GM13977 (cell line): ENCODE measurements at regions not wholly inside any gene's neighbourhood (a gene's known extent, or its start where the extent isn't known, plus 50 kb on each side); places are given as distances from the start of the nearest gene placed in this dataset.

Experiments used
- DNase-seq: peaks from one replicate; pipeline ENCODE4 v3.0.0; 2012; ENCODE audit warnings: low spot score
- in situ Hi-C: fragments of 300-500 bp; cut with MboI; formaldehyde crosslinking; loops from one replicate; pipeline ENCODE4 v1.12.0; 2022; ENCODE audit warnings: low sequenced_read_pairs, low pct_unique_long_range_greater_than_20kb, mixed read lengths, inconsistent platforms; ENCODE audit not compliant: unreplicated experiment
- TF ChIP-seq, protein P1 (sequence below): IDR thresholded peaks from 2 replicates; pipeline ENCODE4 v1.5.1; 2012; ENCODE audit warnings: mild to moderate bottlenecking, control low read depth; ENCODE audit not compliant: insufficient read depth; ENCODE audit errors: extremely low read depth, missing control alignments

GRCh38 chr16:51461255-51461654 is 310.2 kb upstream of the SALL1 start:
- DNase-seq = no peak
- TF ChIP-seq, protein P1, sequence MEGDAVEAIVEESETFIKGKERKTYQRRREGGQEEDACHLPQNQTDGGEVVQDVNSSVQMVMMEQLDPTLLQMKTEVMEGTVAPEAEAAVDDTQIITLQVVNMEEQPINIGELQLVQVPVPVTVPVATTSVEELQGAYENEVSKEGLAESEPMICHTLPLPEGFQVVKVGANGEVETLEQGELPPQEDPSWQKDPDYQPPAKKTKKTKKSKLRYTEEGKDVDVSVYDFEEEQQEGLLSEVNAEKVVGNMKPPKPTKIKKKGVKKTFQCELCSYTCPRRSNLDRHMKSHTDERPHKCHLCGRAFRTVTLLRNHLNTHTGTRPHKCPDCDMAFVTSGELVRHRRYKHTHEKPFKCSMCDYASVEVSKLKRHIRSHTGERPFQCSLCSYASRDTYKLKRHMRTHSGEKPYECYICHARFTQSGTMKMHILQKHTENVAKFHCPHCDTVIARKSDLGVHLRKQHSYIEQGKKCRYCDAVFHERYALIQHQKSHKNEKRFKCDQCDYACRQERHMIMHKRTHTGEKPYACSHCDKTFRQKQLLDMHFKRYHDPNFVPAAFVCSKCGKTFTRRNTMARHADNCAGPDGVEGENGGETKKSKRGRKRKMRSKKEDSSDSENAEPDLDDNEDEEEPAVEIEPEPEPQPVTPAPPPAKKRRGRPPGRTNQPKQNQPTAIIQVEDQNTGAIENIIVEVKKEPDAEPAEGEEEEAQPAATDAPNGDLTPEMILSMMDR = no peak
- in situ Hi-C loops = no loop called here

DNA sequence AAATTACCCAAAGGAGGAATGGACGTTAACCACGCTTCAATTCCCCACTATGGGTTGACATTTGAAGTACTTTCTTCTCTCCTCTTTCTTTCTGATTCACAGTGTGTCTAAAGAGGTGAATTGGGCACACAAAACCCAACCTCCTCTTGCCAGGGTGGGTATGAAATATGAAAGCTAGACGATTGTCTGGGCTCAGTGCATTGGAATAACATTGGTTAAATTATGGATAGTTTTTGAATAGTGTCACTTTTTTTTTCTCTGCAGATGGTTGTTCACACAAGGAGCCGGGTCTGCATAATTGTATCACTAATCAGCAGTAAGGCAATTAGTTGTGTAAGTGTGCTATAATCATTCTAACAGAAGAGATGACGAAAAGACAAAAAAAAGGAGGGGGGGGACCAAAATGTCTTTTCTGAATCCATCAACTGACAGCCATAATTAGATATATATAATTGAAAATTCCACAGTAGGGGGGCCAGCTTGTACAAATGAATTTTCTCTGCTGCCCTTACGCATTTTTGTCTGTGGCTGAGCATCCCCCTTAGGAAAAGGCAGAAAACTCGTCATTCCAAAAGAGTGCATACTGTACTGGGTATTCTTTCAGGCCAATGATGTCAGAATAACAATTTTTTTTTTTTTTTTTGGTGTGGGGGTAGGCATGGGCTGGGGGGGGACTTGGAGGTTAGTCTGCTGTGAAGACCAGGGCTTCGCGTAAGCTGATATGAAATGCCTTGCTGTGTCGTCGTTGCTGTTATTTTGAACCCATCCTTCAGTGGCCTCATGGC is 307.5 kb upstream of the SALL1 start:
- no peak for DNase-seq
- TF ChIP-seq, protein P1 = no peak
- in situ Hi-C loops = no loop called here

DNA sequence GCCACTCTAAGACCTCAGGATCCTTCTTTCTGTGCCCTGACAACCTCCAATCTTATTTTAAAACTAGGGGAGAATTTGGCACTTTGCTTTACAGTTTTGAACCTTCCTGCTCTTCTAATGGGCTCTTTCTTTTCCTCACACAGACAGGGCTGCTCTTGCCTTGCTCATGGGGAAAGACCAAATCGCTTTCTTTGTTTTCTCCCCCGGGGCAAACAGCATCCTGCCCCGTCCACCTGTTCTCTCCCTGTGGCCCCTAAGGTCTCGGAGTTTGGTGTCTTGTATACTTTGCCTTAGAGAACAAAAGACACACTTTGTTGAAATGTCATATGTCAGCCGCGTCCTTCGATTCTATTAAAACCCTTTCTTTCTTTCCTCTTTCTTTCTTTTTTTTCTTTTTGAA is 306.7 kb upstream of the SALL1 start:
- TF ChIP-seq, protein P1 = no peak
- in situ Hi-C loops = no loop called here

DNA sequence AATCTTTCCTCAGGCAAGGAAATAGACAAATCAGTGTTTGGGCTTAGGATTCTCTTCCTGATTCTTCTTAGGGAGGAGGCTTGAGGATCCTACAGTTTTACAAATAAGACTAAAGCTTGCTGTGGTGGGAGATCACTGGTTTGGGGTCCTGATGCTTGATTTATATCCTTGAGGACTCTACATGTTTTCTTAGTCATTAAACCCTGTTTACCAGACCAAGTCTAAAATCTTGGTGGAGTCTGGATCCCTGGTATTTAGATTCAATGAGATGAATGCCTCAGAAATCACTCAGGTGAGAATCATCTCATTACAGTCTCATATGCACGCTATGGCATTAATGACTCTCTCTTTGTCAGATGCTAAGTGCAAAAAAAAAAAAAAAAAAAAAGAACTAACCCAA is 304.3 kb upstream of the SALL1 start:
- TF ChIP-seq, protein P1 = no peak
- DNase-seq = no peak
- in situ Hi-C loops = no loop called here

More for the DNA sequence above, 306.7 kb upstream of the SALL1 start:
- no peak for DNase-seq

DNA sequence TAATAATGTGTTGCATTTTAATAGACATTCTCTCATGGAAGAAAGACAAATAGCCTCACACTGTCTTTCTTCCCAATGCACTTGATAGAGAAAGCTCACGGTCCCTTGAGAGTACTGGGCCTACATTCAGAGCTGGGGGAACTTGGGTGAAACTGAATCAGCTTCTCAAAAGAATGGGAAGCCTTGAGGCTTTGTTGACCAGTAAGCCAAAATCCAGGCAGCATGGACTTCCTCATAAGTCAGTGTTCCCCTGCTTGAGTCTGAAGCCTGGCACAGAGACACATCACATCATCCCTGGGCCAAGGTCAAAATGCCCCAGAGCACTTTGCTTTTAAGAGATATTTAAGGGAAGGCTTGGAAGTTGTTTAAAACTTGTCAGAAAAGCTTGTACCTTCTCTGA is 302.2 kb upstream of the SALL1 start:
- no peak for DNase-seq
- in situ Hi-C loops = no loop called here
- TF ChIP-seq, protein P1 = no peak

DNA sequence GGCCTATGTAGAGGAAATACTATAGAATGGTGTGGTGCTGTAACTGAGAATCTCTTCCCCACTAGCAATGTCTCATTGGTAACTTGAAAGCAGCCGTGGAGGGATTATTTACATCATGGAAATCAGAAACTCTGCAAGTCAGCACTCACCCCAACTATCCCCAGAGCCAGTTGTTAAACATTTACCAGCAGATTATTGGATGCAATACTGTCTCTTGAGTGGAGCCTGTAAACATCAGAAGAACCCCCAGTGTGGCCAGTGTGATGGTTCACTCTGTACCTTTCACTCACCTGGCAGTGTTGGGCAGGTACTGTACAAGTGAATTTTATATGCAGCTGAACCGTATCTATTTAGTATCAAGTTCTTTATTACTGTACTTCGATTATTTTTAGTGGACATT is 299.8 kb upstream of the SALL1 start:
- DNase-seq = no peak
- in situ Hi-C loops = no loop called here
- TF ChIP-seq, protein P1 = no peak
